ENCODE measurements at regions not wholly inside any gene's neighbourhood (a gene's known extent, or its start where the extent isn't known, plus 50 kb on each side); places are given as distances from the start of the nearest gene placed in this dataset.

DNA sequence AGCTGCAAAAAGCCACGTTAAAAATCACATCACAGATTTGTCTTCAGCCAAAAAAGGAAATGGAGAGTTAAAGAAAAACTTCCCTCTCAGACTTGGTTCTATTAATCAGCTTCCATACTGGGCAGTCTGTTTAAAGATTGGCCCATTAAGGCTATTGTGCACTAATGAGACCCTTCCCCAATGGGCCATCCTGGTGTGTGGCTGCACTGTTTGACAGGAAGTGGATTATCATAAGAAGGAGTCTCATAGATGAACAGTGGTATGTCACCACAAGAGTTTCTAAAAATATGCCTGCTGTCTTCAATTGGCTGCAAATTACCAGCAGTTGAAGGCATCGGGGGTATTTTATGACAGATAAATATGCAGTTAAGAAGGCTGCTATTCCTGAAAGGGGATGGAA lies 247.6 kb upstream of the THSD7B start:
- TF ChIP-seq EZH2 (IDR thresholded peaks at IDR 0.05; ENCODE audit: insufficient read depth, low read length), result no peak
- TF ChIP-seq, protein P1, sequence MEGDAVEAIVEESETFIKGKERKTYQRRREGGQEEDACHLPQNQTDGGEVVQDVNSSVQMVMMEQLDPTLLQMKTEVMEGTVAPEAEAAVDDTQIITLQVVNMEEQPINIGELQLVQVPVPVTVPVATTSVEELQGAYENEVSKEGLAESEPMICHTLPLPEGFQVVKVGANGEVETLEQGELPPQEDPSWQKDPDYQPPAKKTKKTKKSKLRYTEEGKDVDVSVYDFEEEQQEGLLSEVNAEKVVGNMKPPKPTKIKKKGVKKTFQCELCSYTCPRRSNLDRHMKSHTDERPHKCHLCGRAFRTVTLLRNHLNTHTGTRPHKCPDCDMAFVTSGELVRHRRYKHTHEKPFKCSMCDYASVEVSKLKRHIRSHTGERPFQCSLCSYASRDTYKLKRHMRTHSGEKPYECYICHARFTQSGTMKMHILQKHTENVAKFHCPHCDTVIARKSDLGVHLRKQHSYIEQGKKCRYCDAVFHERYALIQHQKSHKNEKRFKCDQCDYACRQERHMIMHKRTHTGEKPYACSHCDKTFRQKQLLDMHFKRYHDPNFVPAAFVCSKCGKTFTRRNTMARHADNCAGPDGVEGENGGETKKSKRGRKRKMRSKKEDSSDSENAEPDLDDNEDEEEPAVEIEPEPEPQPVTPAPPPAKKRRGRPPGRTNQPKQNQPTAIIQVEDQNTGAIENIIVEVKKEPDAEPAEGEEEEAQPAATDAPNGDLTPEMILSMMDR (IDR thresholded peaks at IDR 0.05; ENCODE audit: insufficient read depth, low read depth, low read length), result no peak
